ENCODE measurements at regions not wholly inside any gene's neighbourhood (a gene's known extent, or its start where the extent isn't known, plus 50 kb on each side); places are given as distances from the start of the nearest gene placed in this dataset.

GRCh38 chr6:19032591-19033295 lies 645.6 kb downstream of the RNF144B start:
- Histone ChIP-seq H3K27me3 (ENCODE audit: control insufficient read depth in 2 of 2, insufficient read depth in 2 of 2, low read length in 2 of 2) (no peaks in the 10 kb centered on the region), H4K20me1 (ENCODE audit: insufficient read depth, low read length) (no peaks in the 10 kb centered on the region), H3K36me3 (replicated peaks in 1 of 2; ENCODE audit: control insufficient read depth in 1 of 2, insufficient read depth in 2 of 2, low read length in 2 of 2) (no peaks in the 10 kb centered on the region), H3K9me3 (replicated peaks in 1 of 2; ENCODE audit: control insufficient read depth in 1 of 2, insufficient read depth in 1 of 2, low read length in 2 of 2) (no peaks in the 10 kb centered on the region), H3K79me2 (ENCODE audit: insufficient read depth, low read length) (no peaks in the 10 kb centered on the region), H2AFZ (ENCODE audit: insufficient read depth, low read depth, low read length, poor library complexity, severe bottlenecking) (no peak overlapping the region), H3K4me1 (ENCODE audit: control insufficient read depth in 1 of 2, insufficient read depth in 2 of 2, low read length in 2 of 2) (no peaks in the 10 kb centered on the region), H3K27ac (ENCODE audit: low read depth in 1 of 2, low read length in 2 of 2) (no peak overlapping the region), H3K9ac (ENCODE audit: insufficient read depth, low read length, poor library complexity, severe bottlenecking) (no peak overlapping the region), H3K4me2 (replicated peaks; ENCODE audit: extremely low read depth, low read length, poor library complexity, severe bottlenecking) (no peak overlapping the region), H3K4me3 (replicated peaks in 1 of 3; ENCODE audit: low read depth in 2 of 3, low read length in 3 of 3) (no peak overlapping the region)
- DNase-seq: no peak
- TF ChIP-seq, protein P1, sequence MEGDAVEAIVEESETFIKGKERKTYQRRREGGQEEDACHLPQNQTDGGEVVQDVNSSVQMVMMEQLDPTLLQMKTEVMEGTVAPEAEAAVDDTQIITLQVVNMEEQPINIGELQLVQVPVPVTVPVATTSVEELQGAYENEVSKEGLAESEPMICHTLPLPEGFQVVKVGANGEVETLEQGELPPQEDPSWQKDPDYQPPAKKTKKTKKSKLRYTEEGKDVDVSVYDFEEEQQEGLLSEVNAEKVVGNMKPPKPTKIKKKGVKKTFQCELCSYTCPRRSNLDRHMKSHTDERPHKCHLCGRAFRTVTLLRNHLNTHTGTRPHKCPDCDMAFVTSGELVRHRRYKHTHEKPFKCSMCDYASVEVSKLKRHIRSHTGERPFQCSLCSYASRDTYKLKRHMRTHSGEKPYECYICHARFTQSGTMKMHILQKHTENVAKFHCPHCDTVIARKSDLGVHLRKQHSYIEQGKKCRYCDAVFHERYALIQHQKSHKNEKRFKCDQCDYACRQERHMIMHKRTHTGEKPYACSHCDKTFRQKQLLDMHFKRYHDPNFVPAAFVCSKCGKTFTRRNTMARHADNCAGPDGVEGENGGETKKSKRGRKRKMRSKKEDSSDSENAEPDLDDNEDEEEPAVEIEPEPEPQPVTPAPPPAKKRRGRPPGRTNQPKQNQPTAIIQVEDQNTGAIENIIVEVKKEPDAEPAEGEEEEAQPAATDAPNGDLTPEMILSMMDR (IDR thresholded peaks at IDR 0.05): no peak
- Mint-ChIP-seq H3K36me3 (no peaks in the 10 kb centered on the region), H3K9me3 (peaks cover 0 to 2% (median 0%) of the 10 kb centered on the region in 7 donors), H3K27me3 (ENCODE audit: low read depth in 3 of 3) (no peaks in the 10 kb centered on the region), H3K27ac (no peak overlapping the region), H3K4me1 (no peaks in the 10 kb centered on the region), H3K4me3 (no peak overlapping the region)
- intact Hi-C loops (cut with micrococcal nuclease): no loop called here

DNA sequence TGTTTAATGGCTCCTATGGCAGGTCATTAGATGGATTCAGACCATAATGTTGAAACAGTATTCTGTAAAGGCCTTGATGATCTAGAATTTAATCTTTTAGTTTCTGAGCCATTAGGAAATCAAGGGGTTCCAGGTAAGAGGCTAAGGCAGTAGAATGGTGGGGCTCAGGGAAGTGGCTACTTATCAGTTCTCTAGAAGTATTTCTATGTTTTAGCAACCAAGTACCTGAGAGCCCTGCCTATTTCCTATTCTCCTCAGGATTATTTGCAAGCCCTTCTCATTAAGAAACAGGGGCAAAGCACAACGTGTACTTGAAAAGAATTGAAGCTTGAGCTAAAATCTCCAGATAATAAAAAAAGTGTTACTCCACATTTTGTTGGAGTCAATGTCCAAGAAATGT lies 646.5 kb downstream of the RNF144B start:
- Histone ChIP-seq H3K27ac (ENCODE audit: low read depth in 1 of 2, low read length in 2 of 2) (no peak overlapping the region), H3K27me3 (ENCODE audit: control insufficient read depth in 2 of 2, insufficient read depth in 2 of 2, low read length in 2 of 2) (no peaks in the 10 kb centered on the region), H4K20me1 (ENCODE audit: insufficient read depth, low read length) (no peaks in the 10 kb centered on the region), H3K4me1 (ENCODE audit: control insufficient read depth in 1 of 2, insufficient read depth in 2 of 2, low read length in 2 of 2) (no peaks in the 10 kb centered on the region), H3K4me3 (replicated peaks in 1 of 3; ENCODE audit: low read depth in 2 of 3, low read length in 3 of 3) (no peak overlapping the region), H3K79me2 (ENCODE audit: insufficient read depth, low read length) (no peaks in the 10 kb centered on the region), H3K9me3 (replicated peaks in 1 of 2; ENCODE audit: control insufficient read depth in 1 of 2, insufficient read depth in 1 of 2, low read length in 2 of 2) (no peaks in the 10 kb centered on the region), H2AFZ (ENCODE audit: insufficient read depth, low read depth, low read length, poor library complexity, severe bottlenecking) (no peak overlapping the region), H3K4me2 (replicated peaks; ENCODE audit: extremely low read depth, low read length, poor library complexity, severe bottlenecking) (no peak overlapping the region), H3K36me3 (replicated peaks in 1 of 2; ENCODE audit: control insufficient read depth in 1 of 2, insufficient read depth in 2 of 2, low read length in 2 of 2) (no peaks in the 10 kb centered on the region), H3K9ac (ENCODE audit: insufficient read depth, low read length, poor library complexity, severe bottlenecking) (no peak overlapping the region)
- no peaks in the 10 kb centered on the region for H3K27me3 Mint-ChIP-seq (ENCODE audit: low read depth in 3 of 3)
- no peaks in the 10 kb centered on the region for H3K36me3 Mint-ChIP-seq
- peaks cover 0 to 4% (median 0%) of the 10 kb centered on the region in 7 donors for H3K9me3 Mint-ChIP-seq
- no peak overlapping the region for H3K4me3 Mint-ChIP-seq
- no peak overlapping the region for H3K27ac Mint-ChIP-seq
- intact Hi-C loops (cut with micrococcal nuclease): no loop called here
- H3K4me1 Mint-ChIP-seq: no peaks in the 10 kb centered on the region
- WGBS (ENCODE audit: insufficient coverage): no CpG with 5 or more reads among the region's 1 CpG
- TF ChIP-seq, protein P1 (IDR thresholded peaks at IDR 0.05): no peak
- no peak for DNase-seq

Data from CD14-positive monocyte (primary cell).